ENCODE measurements at regions not wholly inside any gene's neighbourhood (a gene's known extent, or its start where the extent isn't known, plus 50 kb on each side); places are given as distances from the start of the nearest gene placed in this dataset.

DNA sequence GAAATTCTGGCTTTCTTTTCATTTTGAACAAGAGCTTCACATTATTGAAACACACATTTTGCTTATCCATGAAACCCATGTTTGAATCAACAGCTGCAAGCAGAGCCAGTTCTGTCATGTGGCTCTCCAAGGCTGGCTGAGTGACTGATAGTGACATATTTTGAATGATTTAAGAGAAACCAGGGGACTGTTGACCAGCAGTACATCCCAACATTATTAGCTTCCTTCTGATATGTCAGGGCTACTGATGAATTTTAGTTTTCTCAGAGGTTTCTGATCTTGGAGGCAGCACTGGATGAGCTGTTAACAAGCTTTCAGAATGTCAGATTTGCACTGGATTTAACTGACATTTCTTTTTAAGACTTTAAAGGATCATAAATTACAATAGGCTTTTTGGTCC, 74.6 kb upstream of the GRXCR1 start:
- TF ChIP-seq, protein P1, sequence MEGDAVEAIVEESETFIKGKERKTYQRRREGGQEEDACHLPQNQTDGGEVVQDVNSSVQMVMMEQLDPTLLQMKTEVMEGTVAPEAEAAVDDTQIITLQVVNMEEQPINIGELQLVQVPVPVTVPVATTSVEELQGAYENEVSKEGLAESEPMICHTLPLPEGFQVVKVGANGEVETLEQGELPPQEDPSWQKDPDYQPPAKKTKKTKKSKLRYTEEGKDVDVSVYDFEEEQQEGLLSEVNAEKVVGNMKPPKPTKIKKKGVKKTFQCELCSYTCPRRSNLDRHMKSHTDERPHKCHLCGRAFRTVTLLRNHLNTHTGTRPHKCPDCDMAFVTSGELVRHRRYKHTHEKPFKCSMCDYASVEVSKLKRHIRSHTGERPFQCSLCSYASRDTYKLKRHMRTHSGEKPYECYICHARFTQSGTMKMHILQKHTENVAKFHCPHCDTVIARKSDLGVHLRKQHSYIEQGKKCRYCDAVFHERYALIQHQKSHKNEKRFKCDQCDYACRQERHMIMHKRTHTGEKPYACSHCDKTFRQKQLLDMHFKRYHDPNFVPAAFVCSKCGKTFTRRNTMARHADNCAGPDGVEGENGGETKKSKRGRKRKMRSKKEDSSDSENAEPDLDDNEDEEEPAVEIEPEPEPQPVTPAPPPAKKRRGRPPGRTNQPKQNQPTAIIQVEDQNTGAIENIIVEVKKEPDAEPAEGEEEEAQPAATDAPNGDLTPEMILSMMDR (IDR thresholded peaks at IDR 0.05): no peak
- no peak for TF ChIP-seq POLR2A (IDR thresholded peaks at IDR 0.05)

Data from Peyer's patch (tissue), 4 donors.